HFFc6 (cell line): ENCODE measurements at regions not wholly inside any gene's neighbourhood (a gene's known extent, or its start where the extent isn't known, plus 50 kb on each side); places are given as distances from the start of the nearest gene placed in this dataset.

Experiments
- DNase-seq: peaks from one replicate; pipeline ENCODE4 v3.0.0-alpha.2; 2018
- H3K27ac Mint-ChIP-seq: 2 replicates; pipeline ENCODE4 v1.8.0; 2020; ENCODE audit warnings: mild to moderate bottlenecking, mixed read lengths
- H3K27me3 Mint-ChIP-seq: 2 replicates; pipeline ENCODE4 v1.8.0; 2021; ENCODE audit warnings: mild to moderate bottlenecking, moderate library complexity, mixed read lengths; ENCODE audit not compliant: insufficient read depth
- H3K36me3 Mint-ChIP-seq: 2 replicates; pipeline ENCODE4 v1.8.0; 2021; ENCODE audit warnings: low read depth, mixed read lengths
- H3K4me1 Mint-ChIP-seq: 2 replicates; pipeline ENCODE4 v1.8.0; 2020; ENCODE audit warnings: low read depth, mixed read lengths
- H3K4me3 Mint-ChIP-seq: 2 replicates; pipeline ENCODE4 v1.8.0; 2020; ENCODE audit warnings: mild to moderate bottlenecking, moderate library complexity, mixed read lengths
- H3K9me3 Mint-ChIP-seq: 2 replicates; pipeline ENCODE4 v1.8.0; 2020; ENCODE audit warnings: mild to moderate bottlenecking, mixed read lengths
- TF ChIP-seq, protein P1 (sequence below): fragments of 200-600 bp; sonication (generic); IDR thresholded peaks from 2 replicates; pipeline ENCODE4 v1.5.0; 2021; ENCODE audit warnings: antibody characterized with exemption, mild to moderate bottlenecking

GRCh38 chr4:132026816-132027215 lies 1122.3 kb upstream of the PCDH10 start:
- TF ChIP-seq, protein P1, sequence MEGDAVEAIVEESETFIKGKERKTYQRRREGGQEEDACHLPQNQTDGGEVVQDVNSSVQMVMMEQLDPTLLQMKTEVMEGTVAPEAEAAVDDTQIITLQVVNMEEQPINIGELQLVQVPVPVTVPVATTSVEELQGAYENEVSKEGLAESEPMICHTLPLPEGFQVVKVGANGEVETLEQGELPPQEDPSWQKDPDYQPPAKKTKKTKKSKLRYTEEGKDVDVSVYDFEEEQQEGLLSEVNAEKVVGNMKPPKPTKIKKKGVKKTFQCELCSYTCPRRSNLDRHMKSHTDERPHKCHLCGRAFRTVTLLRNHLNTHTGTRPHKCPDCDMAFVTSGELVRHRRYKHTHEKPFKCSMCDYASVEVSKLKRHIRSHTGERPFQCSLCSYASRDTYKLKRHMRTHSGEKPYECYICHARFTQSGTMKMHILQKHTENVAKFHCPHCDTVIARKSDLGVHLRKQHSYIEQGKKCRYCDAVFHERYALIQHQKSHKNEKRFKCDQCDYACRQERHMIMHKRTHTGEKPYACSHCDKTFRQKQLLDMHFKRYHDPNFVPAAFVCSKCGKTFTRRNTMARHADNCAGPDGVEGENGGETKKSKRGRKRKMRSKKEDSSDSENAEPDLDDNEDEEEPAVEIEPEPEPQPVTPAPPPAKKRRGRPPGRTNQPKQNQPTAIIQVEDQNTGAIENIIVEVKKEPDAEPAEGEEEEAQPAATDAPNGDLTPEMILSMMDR: no peak
- Mint-ChIP-seq H3K4me1 (no peaks in the 10 kb centered on the region), H3K27ac (no peak overlapping the region), H3K27me3 (no peaks in the 10 kb centered on the region; the same call in 1 of the 2 replicates), H3K9me3 (peaks cover 4% of the 10 kb centered on the region; the same call in 1 of the 2 replicates), H3K4me3 (no peak overlapping the region), H3K36me3 (no peaks in the 10 kb centered on the region)
- DNase-seq: no peak

DNA sequence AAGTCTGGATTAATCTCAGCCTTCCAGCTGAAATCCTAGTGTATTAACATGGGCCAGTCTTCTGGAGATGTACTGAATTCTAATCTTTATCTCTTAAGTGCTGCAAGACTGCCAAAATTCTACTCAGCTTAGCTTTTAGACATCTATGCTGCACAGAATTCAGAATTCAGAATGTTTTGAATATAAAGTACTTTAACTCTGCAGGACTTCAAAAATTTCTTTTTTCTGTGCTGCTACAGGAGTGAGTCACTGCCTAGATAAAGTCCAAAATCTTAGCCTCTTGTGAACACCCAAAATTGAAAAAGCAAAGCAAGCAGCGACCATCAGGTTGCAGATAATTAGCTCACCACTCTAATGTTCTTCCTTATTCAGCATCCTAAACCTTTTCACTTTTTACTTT lies 1092.6 kb upstream of the PCDH10 start:
- Mint-ChIP-seq H3K27me3 (no peaks in the 10 kb centered on the region; the same call in 1 of the 2 replicates), H3K9me3 (peaks cover 18% of the 10 kb centered on the region), H3K27ac (no peak overlapping the region), H3K36me3 (peaks cover 14% of the 10 kb centered on the region), H3K4me3 (no peak overlapping the region), H3K4me1 (peaks cover 6% of the 10 kb centered on the region; the same call in 1 of the 2 replicates)
- no peak for DNase-seq
- TF ChIP-seq, protein P1: no peak

- peaks cover 26% of the 10 kb centered on the region for H3K9me3 Mint-ChIP-seq
- no peaks in the 10 kb centered on the region; the same call in none of the 2 replicates for H3K27me3 Mint-ChIP-seq
- TF ChIP-seq, protein P1: no peak
- peaks cover 14% of the 10 kb centered on the region for H3K36me3 Mint-ChIP-seq
- peaks cover 6% of the 10 kb centered on the region; the same call in 1 of the 2 replicates for H3K4me1 Mint-ChIP-seq
- no peak for DNase-seq
- no peak overlapping the region for H3K27ac Mint-ChIP-seq
- H3K4me3 Mint-ChIP-seq: no peak overlapping the region
These were observed 1089.9 kb upstream of the PCDH10 start for GRCh38 chr4:132059227-132059626.

GRCh38 chr4:132062611-132063239 lies 1086.4 kb upstream of the PCDH10 start:
- TF ChIP-seq, protein P1: no peak
- no peak overlapping the region for H3K27ac Mint-ChIP-seq
- peaks cover 6% of the 10 kb centered on the region for H3K36me3 Mint-ChIP-seq
- DNase-seq: no peak
- no peaks in the 10 kb centered on the region; the same call in none of the 2 replicates for H3K27me3 Mint-ChIP-seq
- H3K4me1 Mint-ChIP-seq: peaks cover 12% of the 10 kb centered on the region; the same call in 1 of the 2 replicates
- no peak overlapping the region for H3K4me3 Mint-ChIP-seq
- H3K9me3 Mint-ChIP-seq: peaks cover 18% of the 10 kb centered on the region

DNA sequence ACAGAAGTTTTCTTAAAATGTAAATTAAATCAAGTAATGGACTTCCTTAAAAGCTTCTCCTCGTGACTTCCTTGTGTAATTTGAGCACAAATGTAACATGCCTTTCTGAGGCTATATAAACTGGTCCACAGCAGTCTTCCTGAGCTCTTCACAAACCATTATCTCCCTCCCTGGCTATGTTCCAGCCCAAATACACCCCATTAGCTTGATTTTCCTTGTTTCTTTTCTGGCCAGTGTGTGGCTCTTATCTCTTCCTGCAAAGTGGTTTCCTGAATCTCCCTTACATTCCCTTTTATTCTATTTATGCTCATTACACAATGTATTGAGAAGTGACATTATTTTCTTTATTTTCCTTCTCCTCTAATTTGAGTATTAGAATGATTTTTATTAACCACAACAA lies 1085.3 kb upstream of the PCDH10 start:
- Mint-ChIP-seq H3K27ac (no peak overlapping the region), H3K4me3 (no peak overlapping the region), H3K4me1 (peaks cover 12% of the 10 kb centered on the region; the same call in 1 of the 2 replicates), H3K36me3 (no peaks in the 10 kb centered on the region; the same call in 1 of the 2 replicates), H3K27me3 (no peaks in the 10 kb centered on the region; the same call in none of the 2 replicates), H3K9me3 (peaks cover 13% of the 10 kb centered on the region)
- TF ChIP-seq, protein P1: no peak
- no peak for DNase-seq
